Ecto neural progenitor cell (in vitro differentiated cells): ENCODE measurements at regions not wholly inside any gene's neighbourhood (a gene's known extent, or its start where the extent isn't known, plus 50 kb on each side); places are given as distances from the start of the nearest gene placed in this dataset.
"Not testable (repeated sequence)": the region's sequence is repeated elsewhere in the genome, so short reads cannot be mapped to it uniquely, and the experiment has no call there.

Source experiments
- DNase-seq: peaks from one replicate; pipeline ENCODE4 v3.0.0-alpha.2; 2018; ENCODE audit warnings: low spot score

DNA sequence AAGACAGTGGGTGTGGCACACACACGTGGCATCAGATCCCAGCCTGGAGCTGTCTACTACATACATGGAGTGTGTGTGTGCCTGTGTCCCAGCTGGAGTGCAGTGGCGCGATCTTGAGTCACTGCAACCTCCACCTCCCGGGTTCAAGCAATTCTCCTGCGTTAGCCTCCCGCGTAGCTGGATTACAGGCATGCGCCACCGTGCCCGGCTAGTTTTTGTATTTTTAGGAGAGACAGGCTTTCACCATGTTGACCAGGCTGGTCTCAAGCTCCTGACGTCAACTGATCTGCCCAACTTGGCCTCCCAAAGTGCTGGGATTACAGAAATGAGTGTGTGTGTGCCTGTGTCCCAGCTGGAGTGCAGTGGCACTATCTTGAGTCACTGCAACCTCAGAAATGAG is 108.8 kb downstream of the IL12A start:
- DNase-seq: no peak

DNA sequence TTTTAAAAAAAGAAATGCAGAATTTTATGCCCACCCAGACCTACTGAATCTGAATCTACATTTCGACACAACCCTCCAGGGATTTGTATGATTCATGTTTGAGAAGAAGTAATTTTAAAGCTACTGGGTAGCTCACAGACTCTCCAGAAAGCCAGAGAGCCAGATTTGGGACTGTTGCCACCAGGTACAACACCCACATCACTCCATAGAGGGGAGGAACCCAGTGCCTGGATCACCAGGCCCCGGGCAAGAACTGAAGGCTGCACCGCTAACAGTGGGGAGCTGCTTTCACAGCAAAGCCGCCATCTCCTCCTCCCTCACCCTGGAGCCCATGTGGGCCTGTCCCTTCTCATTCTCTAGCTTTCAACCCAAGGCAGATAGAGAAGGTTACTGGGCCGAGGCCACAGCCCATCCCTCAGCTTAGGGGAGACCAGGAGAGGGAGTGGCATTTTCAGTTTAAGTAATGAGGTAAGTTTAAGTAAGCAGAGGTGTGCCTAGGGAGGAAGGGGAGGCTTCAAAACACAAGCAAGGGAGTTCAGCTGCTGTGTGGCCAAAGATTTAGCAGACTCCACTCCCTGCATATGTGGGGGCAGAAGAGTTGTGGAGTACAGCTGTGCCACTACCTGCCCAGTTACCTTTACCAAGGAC is 109.8 kb downstream of the IL12A start:
- no peak for DNase-seq

DNA sequence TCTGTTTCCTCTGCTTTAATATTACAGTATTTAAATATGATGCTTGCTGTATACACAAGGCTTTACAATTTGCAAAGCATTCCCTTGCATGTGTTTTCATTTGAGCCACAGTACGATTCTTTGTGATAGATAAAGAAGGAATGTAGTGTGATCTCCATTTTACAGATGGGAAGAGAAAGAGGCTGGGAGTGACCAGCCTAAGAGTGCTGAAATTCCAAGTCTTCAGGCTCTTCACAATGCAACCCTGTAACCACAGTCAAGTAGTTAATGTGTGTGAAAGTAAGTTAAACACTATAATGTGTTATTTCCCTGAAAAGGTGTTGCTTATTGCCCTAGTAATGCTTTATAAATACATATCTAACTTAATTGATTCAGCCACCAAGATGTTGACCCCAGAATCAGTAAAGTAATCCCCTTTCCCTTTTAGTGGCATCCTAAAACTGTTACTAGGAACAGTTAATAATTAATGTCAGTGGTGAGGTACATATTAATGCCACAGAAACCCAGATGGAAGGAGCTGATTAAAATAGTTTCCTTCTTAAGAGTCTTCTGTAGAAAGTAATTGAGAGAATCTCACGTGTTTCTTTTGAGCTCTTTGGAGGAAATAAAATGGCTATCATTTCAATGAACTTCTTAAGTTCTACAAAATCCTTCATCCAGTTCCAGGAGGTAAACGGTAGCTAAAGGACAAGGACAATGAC is 110.4 kb downstream of the IL12A start:
- DNase-seq: no peak

DNA sequence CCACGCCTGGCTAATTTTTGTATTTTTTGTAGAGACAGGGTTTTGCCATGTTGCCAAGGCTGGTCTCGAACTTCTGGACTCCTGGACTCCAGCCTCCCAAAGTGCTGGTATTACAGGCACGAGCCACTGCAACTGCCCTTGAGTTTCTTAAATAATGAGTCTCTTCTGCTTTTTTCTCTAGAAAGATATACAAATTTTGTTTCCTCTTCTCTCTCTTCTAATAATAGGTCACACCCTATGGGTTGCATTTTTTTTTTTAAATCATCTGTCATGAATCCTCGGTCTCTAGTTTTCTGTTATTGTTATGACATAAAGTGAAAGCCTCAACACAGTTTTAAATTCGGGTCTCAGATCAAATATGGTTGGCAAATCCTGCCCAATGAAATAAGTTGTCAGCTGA is 111.2 kb downstream of the IL12A start:
- DNase-seq: no peak

DNA sequence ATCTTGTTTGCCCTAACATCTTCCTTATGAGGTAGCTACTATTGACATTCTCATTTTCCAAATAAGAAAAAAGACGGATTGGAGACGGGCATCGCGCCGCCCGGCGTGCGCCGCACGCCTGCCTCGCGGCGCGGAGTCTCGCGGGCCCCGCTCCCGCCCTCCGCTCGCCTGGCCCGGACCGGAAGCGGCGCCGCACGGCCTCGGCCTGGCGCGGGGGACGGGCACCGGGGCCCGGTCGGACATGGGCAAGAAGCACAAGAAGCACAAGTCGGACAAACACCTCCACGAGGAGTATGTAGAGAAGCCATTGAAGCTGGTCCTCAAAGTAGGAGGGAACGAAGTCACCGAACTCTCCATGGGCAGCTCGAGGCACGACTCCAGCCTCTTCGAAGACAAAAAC is 112.0 kb downstream of the IL12A start:
- DNase-seq: no peak

DNA sequence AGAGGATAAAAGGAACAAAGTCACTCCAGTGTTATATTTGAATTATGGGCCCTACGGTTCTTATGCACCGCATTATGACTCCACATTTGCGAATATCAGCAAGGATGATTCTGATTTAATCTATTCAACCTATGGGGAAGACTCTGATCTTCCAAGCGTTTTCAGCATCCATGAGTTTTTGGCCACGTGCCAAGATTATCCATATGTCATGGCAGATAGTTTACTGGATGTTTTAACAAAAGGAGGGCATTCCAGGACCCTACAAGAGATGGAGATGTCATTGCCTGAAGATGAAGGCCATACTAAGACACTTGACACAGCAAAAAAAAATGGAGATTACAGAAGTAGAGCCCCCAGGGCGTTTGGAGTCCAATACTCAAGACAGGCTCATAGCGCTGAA is 113.4 kb downstream of the IL12A start:
- DNase-seq: not testable (repeated sequence)

DNA sequence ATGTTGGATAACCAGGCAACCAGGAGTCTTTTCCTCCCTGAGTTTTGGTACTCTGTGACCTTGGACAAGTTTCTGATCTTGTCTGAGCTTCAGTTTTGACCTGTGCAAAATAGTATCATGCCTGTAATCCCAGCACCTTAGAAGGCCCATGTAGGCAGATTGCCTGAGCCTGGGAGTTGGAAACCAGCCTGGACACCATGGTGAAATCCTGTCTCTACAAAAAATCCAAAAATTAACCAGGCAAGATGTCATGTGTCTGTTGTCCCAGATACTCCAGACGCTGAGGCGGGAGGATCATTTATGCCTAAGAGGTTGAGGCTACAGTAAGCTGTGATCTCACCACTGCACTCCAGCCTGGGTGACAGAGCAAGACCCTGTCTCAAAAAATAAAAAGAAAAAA is 114.8 kb downstream of the IL12A start:
- no peak for DNase-seq

DNA sequence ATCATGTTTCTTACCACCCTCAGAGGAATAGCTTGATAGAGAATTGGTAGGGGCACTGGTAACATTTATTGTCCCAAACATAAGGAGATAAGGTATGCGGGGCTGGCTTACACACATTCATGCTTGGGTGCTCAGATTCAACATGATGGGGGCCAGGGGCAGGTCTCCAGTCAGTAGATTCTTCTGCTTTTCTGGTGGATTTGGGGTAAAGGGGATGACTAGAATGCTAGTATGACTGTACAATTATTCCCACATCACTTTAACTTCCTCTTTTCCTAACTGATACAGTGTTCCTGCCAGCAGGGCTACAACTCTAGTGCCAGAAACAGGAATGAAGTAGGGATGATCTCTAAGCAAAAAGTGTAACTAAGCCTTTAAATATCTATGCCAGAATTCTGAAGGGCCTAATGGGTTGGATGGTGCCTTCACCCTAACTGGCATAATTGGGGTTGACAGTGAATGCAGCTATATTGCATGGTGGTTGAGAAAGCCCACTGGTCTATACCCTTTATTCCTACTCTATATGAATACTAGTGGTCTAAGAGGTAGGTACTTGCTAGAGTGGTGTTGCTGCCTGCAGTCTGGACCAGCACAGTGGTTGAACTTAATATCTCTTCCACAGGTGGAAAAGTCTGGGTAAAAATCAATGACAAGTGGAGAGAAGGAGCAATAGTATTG is 117.4 kb downstream of the IL12A start:
- no peak for DNase-seq

DNA sequence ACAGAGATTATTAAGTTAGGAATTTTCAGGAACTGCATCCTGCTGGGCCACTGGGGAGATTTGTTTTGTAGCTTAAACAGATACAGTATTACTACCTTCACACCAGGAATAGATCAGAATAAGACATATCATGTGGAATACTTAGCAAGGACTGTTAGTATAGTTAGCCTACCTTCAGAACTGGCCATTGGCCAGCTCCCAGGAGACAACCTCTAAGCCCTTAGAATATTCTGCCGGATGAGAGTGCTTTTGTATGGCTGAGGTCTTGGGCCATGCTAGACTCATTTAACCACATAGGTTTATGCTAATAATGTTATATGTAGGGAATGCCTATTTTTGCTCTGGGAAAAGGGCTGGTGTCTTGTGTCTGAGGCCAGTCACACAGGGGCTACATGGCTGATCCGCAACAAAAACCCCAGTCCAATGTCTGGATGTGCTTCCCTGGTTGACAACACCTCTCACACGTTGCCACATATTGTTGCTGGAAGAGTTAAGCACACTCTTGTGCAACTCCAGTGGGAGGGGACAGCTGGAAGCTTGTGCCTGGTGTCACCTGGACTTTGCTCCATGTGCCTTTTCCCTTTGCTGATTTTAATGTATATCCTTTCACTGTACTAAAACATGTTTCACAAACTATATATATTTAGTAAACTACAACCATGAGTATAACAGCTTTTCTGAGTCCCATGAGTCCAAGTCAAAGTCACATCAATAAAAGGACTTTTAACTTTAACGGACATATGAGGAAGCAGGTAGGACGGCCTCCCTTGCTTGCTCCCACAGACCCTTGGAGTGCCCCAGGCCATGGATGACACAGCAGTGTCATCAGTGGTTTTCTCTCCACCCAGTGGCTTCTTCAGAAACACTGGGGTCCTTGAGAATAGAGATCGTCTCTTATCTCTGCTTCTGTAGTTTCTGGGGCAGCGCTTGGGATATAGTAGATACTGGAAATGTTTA is 118.0 kb upstream of the C3orf80 start:
- no peak for DNase-seq

DNA sequence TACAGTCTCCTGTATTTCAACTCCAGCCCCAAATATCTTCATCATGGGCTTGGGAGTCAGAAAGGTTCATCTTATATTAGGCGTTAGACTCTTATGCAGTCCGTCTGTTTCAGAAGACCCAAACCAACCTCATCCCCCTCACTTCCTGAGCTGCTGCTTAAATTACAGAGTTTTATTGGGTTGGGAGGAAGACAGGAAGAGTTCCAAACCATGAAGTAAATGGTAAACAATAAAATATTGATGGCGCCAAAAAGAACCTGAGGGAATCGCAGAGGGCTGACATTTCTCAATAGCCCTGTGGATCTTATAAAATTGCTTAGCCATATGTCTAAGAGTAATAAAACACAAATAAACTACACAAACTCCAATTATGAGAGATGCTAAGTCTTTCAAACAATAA is 116.9 kb upstream of the C3orf80 start:
- DNase-seq: no peak

DNA sequence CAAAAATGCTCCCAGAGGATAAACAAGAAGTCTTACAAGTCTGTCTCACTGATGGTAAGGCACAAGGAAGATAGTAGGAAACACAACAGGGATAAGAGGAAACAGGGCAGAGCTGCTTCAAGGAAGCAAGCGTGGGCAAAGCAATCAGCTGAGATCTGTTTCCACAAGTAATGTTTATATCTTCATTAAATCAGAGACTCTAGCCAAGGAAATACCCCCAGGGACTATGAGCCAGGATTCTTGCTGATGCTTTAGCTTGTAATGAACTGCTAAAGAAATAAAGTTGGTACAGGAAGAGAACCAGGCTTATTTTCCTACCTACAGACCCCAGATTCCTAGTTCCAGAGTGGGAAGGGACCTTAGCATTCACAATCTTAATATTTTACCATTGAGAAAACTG is 112.7 kb upstream of the C3orf80 start:
- no peak for DNase-seq

DNA sequence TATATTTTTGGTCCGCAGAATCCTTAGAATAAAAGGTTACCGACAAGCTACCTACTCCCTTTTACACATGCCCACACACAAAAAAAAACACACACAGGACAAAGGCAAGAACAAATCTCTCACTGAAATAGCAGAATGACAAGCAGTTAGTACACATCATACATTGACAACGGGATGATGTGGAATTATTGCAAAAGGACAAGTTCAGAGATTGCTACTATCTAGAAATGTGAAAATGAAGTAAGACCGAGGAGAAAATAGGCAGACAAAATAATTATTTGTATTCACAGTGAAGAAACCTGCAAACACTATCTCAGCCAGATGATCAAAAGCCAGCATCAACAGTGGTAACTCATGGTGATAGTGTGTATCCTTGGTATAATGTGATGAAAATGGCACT is 112.2 kb upstream of the C3orf80 start:
- DNase-seq: no peak

DNA sequence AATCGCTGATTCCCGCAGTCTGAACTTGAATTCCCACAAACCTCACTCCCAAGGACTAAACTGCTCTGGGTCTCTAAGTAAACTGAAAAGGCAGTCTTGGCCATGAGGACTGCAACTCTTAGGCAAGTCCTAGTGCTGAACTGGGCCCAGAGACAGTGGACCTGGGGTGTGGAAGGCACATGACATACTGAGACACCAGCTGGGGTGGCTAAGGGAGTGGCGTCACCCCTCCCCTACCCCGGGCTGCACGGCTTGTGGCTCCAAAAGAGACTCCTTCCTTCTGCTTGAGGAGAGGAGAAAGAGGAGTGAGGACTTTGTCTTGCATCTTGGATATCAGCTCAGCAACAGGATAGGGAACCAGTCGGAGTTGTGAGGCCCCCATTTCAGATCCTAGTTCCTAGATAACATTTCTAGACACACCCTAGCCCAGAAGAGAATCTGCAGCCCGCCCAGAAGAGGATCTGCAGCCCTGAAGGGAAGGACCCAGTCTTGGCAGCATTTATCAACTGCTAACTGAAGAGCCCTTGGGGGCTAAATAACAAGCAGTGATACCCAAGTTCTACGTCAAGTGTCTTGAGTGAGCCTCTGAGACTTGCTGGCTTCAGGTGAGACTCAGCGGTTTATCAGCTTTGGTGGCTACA is 110.7 kb upstream of the C3orf80 start:
- no peak for DNase-seq

DNA sequence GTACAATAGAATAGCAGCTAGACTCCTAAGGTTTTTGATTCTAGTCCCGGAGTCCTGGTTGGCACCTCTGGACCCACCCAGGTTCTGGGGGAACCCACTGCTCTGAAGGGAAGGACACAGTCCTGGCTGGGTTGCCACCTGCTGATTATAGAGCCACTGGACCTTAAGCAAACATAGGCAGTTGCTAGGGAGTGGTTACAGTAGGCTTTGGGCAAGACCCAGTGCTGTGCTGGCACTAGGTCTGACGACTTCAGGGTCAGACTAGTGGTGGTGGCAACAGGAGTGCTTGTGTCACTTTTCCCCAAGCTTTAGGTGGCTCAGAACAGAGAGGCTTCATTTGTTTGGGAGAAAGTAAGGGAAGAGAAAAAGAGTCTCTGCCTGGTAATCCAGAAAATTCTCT is 109.8 kb upstream of the C3orf80 start:
- DNase-seq: no peak

DNA sequence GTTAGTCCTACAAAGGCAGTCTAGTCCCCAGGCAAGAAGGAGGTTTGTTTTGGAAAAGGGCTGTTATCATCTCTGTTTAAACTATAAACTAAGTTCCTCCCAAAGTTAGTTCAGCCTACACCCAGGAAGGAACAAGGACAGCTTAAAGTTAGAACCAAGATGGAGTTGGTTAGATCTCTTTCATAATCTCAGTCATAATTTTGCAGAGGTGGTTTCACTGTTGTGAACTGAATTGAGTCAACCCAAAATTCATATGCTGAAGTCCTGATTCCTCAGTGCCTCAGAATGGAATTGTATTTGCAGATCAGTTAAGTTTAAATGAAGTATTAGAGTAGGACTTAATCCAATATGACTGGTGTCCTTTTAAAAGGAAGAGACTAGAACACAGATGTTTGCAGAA is 101.0 kb upstream of the C3orf80 start:
- DNase-seq: no peak

DNA sequence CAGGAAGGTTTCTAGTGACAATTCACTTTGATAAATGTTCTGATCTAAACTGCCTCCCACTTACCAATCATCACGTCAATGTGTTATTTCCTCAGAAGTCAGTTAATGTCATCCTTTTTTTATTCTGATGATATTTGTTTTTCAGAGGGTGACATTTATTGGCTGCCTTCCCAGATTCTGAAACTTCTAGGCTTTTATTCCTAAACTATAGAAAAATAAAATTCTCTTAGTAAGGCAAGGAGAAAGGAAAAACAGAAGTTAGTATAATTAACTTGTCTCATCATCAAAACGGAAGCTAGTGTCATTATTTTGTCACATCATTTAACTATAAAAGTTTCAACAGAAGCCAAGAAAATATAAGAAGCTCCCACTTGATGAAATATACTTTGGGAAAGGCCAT is 100.0 kb upstream of the C3orf80 start:
- DNase-seq: no peak

DNA sequence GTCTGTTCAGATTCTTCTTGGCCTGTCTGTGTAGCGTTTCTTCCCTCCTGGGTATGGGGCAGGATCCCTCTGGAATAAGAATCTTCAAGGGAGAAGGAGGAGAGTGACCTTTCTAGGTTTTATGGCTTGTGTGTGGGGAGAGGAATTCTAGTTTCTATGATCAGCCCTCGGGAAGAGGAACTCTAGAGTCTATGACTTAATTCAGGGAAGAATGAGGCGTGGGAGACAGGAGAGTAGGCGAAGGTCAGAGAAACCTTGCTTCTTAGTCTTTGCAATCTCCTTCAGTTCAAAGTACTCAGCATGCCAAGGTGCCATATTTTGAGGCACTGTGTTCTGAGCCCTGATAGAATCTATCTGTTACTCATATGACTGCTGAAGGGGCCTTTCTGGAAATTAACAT is 99.2 kb upstream of the C3orf80 start:
- no peak for DNase-seq

DNA sequence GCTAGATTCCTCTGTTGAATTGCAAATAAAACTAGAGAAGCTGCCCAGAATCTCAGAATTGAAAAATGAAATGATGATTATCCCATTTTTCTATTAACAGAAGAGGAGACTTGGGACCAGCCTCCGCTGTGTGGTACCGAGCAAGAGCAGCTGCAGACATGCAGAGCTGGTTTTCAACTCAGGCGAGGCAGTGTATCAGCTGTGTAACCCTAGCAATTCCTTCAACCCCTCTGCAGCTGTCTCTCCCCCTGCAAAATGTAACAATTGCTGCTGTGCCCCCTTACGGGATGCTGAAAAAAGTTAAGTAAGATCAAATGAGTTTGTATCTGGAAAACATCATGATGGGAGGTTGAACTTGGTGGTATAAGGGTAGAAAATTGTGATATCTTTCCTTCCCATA is 98.5 kb upstream of the C3orf80 start:
- DNase-seq: no peak

DNA sequence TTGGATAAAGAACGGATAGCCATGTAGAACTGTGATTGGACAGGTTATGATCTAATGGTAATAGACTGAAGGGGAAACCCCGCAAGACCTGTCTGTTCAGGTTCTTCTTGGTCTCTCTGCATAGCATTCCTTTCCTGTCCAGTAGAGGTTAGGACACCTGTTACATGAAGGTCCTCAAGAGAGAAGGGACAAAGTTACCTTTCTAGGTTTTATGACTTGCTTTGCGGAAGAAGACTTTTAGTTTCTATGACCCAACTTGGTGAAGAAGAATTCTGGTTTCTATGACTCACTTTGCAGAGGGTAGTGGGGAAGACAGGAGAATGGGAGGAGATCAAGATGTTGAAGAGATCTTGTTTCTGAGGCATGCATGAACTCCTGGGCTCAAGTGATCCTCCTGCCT is 97.9 kb upstream of the C3orf80 start:
- no peak for DNase-seq

DNA sequence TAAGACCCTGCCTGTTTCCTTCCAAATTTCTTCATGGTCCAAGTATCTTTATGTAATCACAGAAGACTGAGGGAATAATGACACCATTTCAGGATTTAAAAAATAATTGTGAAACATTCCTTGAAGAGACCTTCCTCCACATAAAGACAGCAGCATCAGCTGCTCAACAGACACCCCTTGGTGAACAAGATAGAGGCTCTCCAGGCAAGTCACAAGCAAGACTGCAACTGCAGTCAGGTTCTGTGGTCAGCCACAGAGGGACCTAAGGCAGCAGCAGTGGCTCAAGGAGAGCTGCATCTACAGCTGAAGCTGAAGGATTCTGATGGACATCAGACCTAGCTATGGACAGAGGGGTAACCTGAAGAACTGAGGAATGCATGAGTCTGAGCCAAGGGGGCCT is 97.2 kb upstream of the C3orf80 start:
- no peak for DNase-seq

DNA sequence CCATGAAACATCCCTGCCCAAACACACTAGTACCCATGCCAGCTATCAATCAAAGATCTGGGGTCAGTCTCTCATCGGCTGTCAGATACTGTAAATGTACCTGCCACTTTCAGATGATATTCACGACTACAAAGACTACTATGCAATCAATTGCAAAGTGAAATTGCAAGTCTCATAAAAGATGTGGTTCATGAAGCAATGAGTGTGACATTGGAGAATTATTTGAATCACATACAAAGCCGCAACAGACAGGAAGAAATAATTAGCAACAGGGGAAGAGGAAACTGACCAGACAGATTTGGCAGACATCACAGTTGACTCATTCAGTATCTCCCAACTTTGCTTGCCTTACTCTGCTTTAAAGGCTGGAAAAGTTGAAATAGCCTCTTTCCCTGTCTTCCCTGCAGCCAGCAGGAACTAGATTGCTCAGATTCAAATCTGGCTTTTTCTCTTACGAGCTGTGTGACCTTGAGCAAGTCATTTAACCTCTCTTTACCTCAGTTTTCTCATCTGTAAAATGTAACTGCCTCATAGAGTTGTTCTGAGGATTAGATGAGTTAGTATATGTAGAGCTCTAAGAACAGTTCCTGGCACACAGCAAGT is 95.7 kb upstream of the C3orf80 start:
- no peak for DNase-seq

DNA sequence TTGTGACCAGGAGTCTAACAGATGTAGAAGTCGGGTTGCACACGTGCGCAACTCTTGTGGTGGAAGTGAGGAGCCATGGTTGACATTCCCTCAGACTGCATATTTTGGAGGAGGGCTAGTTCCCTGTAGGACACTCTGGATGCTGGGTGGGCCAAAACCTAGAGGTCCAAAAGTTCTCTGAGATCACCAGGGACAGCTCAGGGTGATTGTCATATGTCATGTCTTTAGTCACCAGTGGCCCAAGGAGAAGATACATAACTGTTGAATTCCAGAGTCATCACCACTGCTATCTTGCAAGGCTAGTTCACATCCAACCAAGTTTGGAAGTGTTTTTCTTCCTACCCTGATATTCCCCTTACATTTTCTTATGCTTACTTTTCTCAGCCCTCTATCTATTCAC is 95.2 kb upstream of the C3orf80 start:
- DNase-seq: no peak
